Cardiac muscle cell (in vitro differentiated cells and primary cell): ENCODE measurements at regions not wholly inside any gene's neighbourhood (a gene's known extent, or its start where the extent isn't known, plus 50 kb on each side); places are given as distances from the start of the nearest gene placed in this dataset.

Source experiments
- DNase-seq, 2 donors: peaks; one replicate each; pipeline versions ENCODE4 v3.0.0 to v3.0.0-alpha.2; 2010 to 2017; ENCODE audit warnings: low read depth in 1 of 2, low spot score in 1 of 2
- H3K27ac ChIP-seq: fragments of 200-600 bp; sonication (generic); 2 replicates; pipeline ENCODE4 v1.5.1; 2016
- H3K27me3 ChIP-seq: fragments of 200-600 bp; sonication (generic); 2 replicates; pipeline ENCODE4 v1.6.0; 2016; ENCODE audit warnings: control low read depth
- H3K36me3 ChIP-seq: fragments of 200-600 bp; sonication (generic); 2 replicates; pipeline ENCODE4 v1.5.1; 2016; ENCODE audit warnings: control low read depth
- H3K4me1 ChIP-seq: fragments of 200-600 bp; sonication (generic); 2 replicates; pipeline ENCODE4 v1.8.1; 2017; ENCODE audit warnings: low read depth, mild to moderate bottlenecking, mixed run types
- H3K4me3 ChIP-seq: fragments of 200-600 bp; sonication (generic); 2 replicates; pipeline ENCODE4 v1.5.1; 2016; ENCODE audit warnings: mild to moderate bottlenecking
- H3K9me3 ChIP-seq: fragments of 200-600 bp; sonication (generic); 2 replicates; pipeline ENCODE4 v1.5.1; 2017; ENCODE audit warnings: low read depth, mild to moderate bottlenecking, control low read depth
- CTCF ChIP-seq: IDR thresholded peaks from 2 replicates; pipeline ENCODE4 v1.5.1; 2012; ENCODE audit warnings: low read depth, mild to moderate bottlenecking, low read length

DNA sequence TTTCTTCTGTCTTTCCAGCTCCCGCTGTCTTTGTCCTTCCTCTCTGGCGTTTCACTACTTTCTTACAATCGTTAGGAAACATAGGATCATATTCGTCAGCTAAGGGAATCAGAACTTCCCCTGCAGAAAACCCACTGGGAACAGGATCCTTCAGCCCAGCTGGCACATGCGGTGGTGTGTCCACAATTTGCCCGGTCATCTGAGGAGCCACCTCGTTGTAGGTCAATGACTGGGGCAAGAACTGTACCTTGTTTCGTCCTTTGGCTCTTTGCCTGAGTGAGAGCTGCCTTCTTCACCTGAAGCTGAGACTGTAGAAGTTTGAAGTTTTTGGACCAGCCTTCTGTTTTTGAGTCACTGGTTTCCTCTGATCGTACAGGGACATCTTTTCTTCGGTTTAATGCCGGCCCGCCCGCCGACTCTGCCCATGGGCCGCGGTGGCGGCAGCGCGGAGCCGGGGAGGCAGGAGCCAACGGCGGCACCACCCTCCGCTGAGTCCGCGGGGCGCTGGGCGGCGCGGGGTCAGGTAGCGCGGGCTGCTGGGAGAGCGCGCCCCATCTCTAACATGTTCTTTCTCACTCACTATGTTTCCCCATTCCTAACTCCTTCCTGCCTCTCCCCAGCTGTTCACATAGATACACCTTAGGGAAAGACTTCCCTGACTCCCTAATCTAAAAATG is 214.1 kb upstream of the NANOGP8 start:
- TF ChIP-seq CTCF, result no peak
- Histone ChIP-seq H3K27me3 (no peaks in the 10 kb centered on the region), H3K4me1 (no peaks in the 10 kb centered on the region), H3K27ac (no peak overlapping the region), H3K9me3 (no peaks in the 10 kb centered on the region), H3K4me3 (no peak overlapping the region), H3K36me3 (no peaks in the 10 kb centered on the region)
- DNase-seq, result no peak

DNA sequence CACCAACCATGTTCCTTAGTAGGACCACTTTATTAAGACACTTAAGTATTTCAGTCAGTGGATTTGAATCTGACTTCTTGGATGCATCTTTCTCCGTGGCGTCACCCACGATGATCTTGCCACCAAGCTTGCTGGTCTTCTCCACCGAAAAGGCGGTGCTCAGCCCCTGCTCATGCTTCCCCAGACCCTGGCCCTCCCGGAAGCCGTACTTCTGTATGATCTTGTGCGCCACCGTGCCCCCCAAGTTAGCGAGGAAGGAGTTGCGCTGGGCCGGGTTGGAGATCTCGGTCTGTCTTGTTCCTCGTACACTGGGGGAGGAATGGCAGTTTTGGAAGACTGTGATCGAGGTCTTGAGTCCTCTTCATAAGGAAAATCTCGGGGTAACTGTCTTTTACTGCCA is 213.4 kb upstream of the NANOGP8 start:
- DNase-seq, result no peak
- no peaks in the 10 kb centered on the region for H3K4me1 ChIP-seq
- no peaks in the 10 kb centered on the region for H3K9me3 ChIP-seq
- no peaks in the 10 kb centered on the region for H3K27me3 ChIP-seq
- H3K27ac ChIP-seq, result no peak overlapping the region
- no peak overlapping the region for H3K4me3 ChIP-seq
- H3K36me3 ChIP-seq, result no peaks in the 10 kb centered on the region
- TF ChIP-seq CTCF, result no peak

DNA sequence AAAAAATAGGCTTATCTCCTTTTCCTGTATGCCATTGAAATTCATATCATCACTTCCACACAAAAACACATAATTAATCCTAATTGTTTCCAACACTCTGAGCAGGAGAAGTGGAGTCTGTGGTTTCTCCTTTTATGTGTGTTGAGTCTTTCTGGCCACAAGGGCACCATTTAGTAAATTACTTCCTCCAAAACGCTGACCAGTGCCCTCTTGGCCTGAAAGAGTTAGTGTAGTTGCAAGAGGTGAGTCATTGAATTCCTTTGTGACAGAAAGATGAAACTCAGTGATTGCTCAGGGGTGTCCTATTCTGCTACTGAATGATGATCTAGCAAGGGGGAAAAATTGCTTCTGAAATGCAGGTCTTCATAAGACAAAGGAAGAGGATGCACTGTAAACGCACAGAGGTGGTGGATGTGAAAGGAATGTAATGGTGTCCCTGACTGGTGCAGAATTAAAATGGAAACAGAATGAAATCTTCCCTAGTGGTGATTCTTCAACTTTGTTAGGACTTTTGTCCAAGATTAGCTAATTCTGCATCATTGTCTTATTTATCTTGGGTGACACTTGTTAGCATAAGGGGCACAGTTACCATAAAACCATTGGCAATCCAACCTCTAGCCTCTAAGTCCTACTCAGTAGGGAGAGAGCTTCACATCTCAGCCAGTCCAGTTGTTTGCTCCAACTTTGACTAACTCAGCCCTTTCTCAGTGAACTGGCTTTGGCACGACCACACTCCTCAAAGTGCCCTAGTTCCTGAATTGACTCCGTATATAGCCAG is 208.4 kb upstream of the NANOGP8 start:
- H3K36me3 ChIP-seq, result no peaks in the 10 kb centered on the region
- DNase-seq, result peak in 1 of 2 donors; percentile 57

GRCh38 chr15:35290301-35290721 is 205.2 kb upstream of the NANOGP8 start:
- H3K9me3 ChIP-seq, result no peaks in the 10 kb centered on the region
- H3K27me3 ChIP-seq, result no peaks in the 10 kb centered on the region
- DNase-seq, result peak in 1 of 2 donors; percentile 16
- TF ChIP-seq CTCF, result no peak
- H3K4me3 ChIP-seq, result no peak overlapping the region
- H3K4me1 ChIP-seq, result peaks cover 3% of the 10 kb centered on the region
- no peak overlapping the region for H3K27ac ChIP-seq
- H3K36me3 ChIP-seq, result no peaks in the 10 kb centered on the region

More for the DNA sequence above, 208.4 kb upstream of the NANOGP8 start:
- Histone ChIP-seq H3K27me3 (no peaks in the 10 kb centered on the region), H3K27ac (no peak overlapping the region), H3K4me3 (no peak overlapping the region), H3K9me3 (no peaks in the 10 kb centered on the region), H3K4me1 (peaks cover 3% of the 10 kb centered on the region)
- TF ChIP-seq CTCF, result peak; percentile 15

DNA sequence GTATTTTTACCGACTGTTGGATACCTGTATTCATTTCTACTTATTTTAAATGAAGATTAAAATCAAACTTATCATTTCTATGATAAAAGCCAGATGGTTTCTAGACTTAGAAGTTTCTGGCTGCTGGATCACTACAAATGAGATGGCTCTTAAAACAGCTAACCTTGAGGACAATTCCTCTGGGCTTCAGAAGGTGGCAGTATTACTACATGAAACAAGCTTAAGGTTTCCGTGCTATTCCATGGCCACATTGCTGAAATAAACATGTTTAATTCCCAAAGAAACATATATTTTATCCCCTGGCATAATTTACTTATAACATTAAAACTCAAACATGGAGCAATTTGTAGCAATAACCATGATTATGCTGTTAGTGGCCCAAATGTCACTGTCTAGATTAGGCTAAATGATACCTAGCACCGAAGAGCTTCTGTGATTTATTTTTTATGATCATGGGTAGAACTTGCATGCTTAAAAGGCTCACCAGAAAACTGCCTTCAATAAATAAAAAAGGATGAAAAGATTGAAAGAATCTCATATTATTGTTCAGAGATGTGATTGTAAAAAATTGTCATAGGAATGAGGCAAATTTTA is 204.0 kb upstream of the NANOGP8 start:
- H3K9me3 ChIP-seq, result no peaks in the 10 kb centered on the region

More for the DNA sequence above, 204.0 kb upstream of the NANOGP8 start:
- Histone ChIP-seq H3K27ac (no peak overlapping the region), H3K27me3 (no peaks in the 10 kb centered on the region), H3K36me3 (no peaks in the 10 kb centered on the region), H3K4me3 (no peak overlapping the region), H3K4me1 (peaks cover 3% of the 10 kb centered on the region)
- DNase-seq, result peak; percentile 75 to 82
- peak; percentile 84 for TF ChIP-seq CTCF
